ENCODE measurements at regions not wholly inside any gene's neighbourhood (a gene's known extent, or its start where the extent isn't known, plus 50 kb on each side); places are given as distances from the start of the nearest gene placed in this dataset.

GRCh38 chr3:23644099-23644498 is 161.7 kb upstream of the UBE2E1 start:
- no peak for TF ChIP-seq CTCF (IDR thresholded peaks at IDR 0.05; ENCODE audit: insufficient read depth, low read length)
- DNase-seq (ENCODE audit: low read depth): no peak
- H3K4me3 ChIP-seq (ENCODE audit: low read depth, low read length): no peak overlapping the region

- no peak overlapping the region for H3K4me3 ChIP-seq (ENCODE audit: low read depth, low read length)
- TF ChIP-seq CTCF (IDR thresholded peaks at IDR 0.05; ENCODE audit: insufficient read depth, low read length): no peak
Observed at GRCh38 chr3:23644676-23645075, 161.1 kb upstream of the UBE2E1 start.

GRCh38 chr3:23645533-23646183 is 160.1 kb upstream of the UBE2E1 start:
- H3K4me3 ChIP-seq (ENCODE audit: low read depth, low read length): no peak overlapping the region
- DNase-seq (ENCODE audit: low read depth): no peak
- no peak for TF ChIP-seq CTCF (IDR thresholded peaks at IDR 0.05; ENCODE audit: insufficient read depth, low read length)

More at GRCh38 chr3:23644676-23645075, 161.1 kb upstream of the UBE2E1 start:
- no peak for DNase-seq (ENCODE audit: low read depth)

- no peak for TF ChIP-seq CTCF (IDR thresholded peaks at IDR 0.05; ENCODE audit: insufficient read depth, low read length)
- H3K4me3 ChIP-seq (ENCODE audit: low read depth, low read length): no peak overlapping the region
- DNase-seq (ENCODE audit: low read depth): no peak
Observed at GRCh38 chr3:23646184-23646920, 159.4 kb upstream of the UBE2E1 start.

GRCh38 chr3:23647706-23648258 is 158.0 kb upstream of the UBE2E1 start:
- no peak for DNase-seq (ENCODE audit: low read depth)
- no peak for TF ChIP-seq CTCF (IDR thresholded peaks at IDR 0.05; ENCODE audit: insufficient read depth, low read length)
- H3K4me3 ChIP-seq (ENCODE audit: low read depth, low read length): no peak overlapping the region

GRCh38 chr3:23648326-23648995 is 157.3 kb upstream of the UBE2E1 start:
- peak; percentile 68 for DNase-seq (ENCODE audit: low read depth)
- peak; percentile 18 for TF ChIP-seq CTCF (IDR thresholded peaks at IDR 0.05; ENCODE audit: insufficient read depth, low read length)
- H3K4me3 ChIP-seq (ENCODE audit: low read depth, low read length): no peak overlapping the region
